Endothelial cell of umbilical vein (primary cell): ENCODE measurements at regions not wholly inside any gene's neighbourhood (a gene's known extent, or its start where the extent isn't known, plus 50 kb on each side); places are given as distances from the start of the nearest gene placed in this dataset.

ENCODE experiments used
- CTCF ChIP-seq, 2 donors: IDR thresholded peaks; 1 replicate in 1 of 2; 2 replicates in 1 of 2; pipeline ENCODE4 v1.5.1; 2011; ENCODE audit warnings: low read length in 2 of 2, mild to moderate bottlenecking in 2 of 2, moderate library complexity in 2 of 2, control low read depth in 1 of 2, inconsistent platforms in 1 of 2, low read depth in 1 of 2; ENCODE audit not compliant: insufficient read depth in 1 of 2; ENCODE audit errors: extremely low read depth in 1 of 2
- EZH2 ChIP-seq: IDR thresholded peaks from 2 replicates; pipeline ENCODE4 v1.6.1; 2012; ENCODE audit warnings: borderline replicate concordance, low read depth, mild to moderate bottlenecking, moderate library complexity, low read length, inconsistent platforms; ENCODE audit not compliant: severe bottlenecking
- MYC ChIP-seq: IDR thresholded peaks from one replicate; pipeline ENCODE4 v1.6.1; 2011; ENCODE audit warnings: mild to moderate bottlenecking, low read depth, low read length
- POLR2A ChIP-seq: IDR thresholded peaks from 2 replicates; pipeline ENCODE4 v1.6.1; 2012; ENCODE audit warnings: low read depth, mild to moderate bottlenecking, control low read depth, low read length
- POLR2AphosphoS5 ChIP-seq: IDR thresholded peaks from 2 replicates; pipeline ENCODE4 v1.6.1; 2012; ENCODE audit warnings: low read depth, mild to moderate bottlenecking, control low read depth, low read length, moderate library complexity; ENCODE audit not compliant: insufficient read depth

- TF ChIP-seq CTCF (IDR thresholded peaks at IDR 0.05; ENCODE audit: extremely low read depth in 1 of 2, insufficient read depth in 1 of 2, low read depth in 1 of 2, low read length in 2 of 2) (no peak), POLR2AphosphoS5 (no peak), POLR2A (no peak), EZH2 (no peak), MYC (no peak)
Observed at GRCh38 chr13:40241125-40241798, 425.2 kb downstream of the FOXO1 start.
